C4-2B (cell line): ENCODE measurements at regions not wholly inside any gene's neighbourhood (a gene's known extent, or its start where the extent isn't known, plus 50 kb on each side); places are given as distances from the start of the nearest gene placed in this dataset.

Experiments
- ZFX ChIP-seq: fragments of 450-650 bp; IDR thresholded peaks from 2 replicates; pipeline ENCODE4 v1.6.1; 2017
- TF ChIP-seq, protein P1 (sequence below): fragments of 450-650 bp; conservative IDR thresholded peaks from 2 replicates; pipeline ENCODE4 v1.5.1; 2017; ENCODE audit warnings: mild to moderate bottlenecking

DNA sequence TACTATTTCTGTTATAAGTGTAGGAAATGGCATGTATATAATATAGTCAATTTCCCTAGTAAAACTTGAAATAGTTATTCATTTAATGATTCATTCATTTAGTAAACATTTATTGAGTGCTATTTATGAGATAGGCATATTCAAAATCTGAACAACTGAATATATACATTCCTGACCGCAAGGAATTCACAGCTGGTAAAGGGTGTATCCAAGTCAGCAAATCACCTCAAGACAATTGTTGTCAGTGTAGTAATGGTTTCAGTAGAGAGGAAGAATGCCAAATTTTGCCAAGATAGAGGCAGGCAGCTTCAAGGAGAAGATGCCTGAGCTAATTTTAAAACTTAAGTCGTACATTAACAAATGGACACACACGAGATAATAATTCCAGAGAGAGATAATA lies 89.8 kb upstream of the CHST9 start:
- TF ChIP-seq, protein P1, sequence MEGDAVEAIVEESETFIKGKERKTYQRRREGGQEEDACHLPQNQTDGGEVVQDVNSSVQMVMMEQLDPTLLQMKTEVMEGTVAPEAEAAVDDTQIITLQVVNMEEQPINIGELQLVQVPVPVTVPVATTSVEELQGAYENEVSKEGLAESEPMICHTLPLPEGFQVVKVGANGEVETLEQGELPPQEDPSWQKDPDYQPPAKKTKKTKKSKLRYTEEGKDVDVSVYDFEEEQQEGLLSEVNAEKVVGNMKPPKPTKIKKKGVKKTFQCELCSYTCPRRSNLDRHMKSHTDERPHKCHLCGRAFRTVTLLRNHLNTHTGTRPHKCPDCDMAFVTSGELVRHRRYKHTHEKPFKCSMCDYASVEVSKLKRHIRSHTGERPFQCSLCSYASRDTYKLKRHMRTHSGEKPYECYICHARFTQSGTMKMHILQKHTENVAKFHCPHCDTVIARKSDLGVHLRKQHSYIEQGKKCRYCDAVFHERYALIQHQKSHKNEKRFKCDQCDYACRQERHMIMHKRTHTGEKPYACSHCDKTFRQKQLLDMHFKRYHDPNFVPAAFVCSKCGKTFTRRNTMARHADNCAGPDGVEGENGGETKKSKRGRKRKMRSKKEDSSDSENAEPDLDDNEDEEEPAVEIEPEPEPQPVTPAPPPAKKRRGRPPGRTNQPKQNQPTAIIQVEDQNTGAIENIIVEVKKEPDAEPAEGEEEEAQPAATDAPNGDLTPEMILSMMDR, result no peak
- TF ChIP-seq ZFX, result no peak
